ENCODE measurements at regions not wholly inside any gene's neighbourhood (a gene's known extent, or its start where the extent isn't known, plus 50 kb on each side); places are given as distances from the start of the nearest gene placed in this dataset.

- no peak for DNase-seq (ENCODE audit: low spot score)
- intact Hi-C loops (cut with DNase I): loop anchor here (5.0 kb wide), 1 partner anchor 52 kb away; no protein-coding TSS in a partner anchor
Observed at GRCh38 chr12:93299262-93299846, 78.4 kb upstream of the NUDT4 start.

GRCh38 chr12:93300611-93301021 is 77.1 kb upstream of the NUDT4 start:
- intact Hi-C loops (cut with DNase I): loop anchor here (5.0 kb wide), 2 partner anchors 77 to 118 kb away; partner anchors contain the start of gene NUDT4
- DNase-seq (ENCODE audit: low spot score): no peak

GRCh38 chr12:93302331-93303229 is 75.1 kb upstream of the NUDT4 start:
- intact Hi-C loops (cut with DNase I): loop anchor here (5.0 kb wide), 2 partner anchors 75 to 120 kb away; partner anchors contain the start of gene NUDT4
- no peak for DNase-seq (ENCODE audit: low spot score)

- no peak for DNase-seq (ENCODE audit: low spot score)
- intact Hi-C loops (cut with DNase I): loop anchor here (5.0 kb wide), 1 partner anchor 46 kb away; no protein-coding TSS in a partner anchor
Observed at GRCh38 chr12:93306636-93307035, 71.1 kb upstream of the NUDT4 start.

- intact Hi-C loops (cut with DNase I): loop anchor here (5.0 kb wide), 1 partner anchor 44 kb away; no protein-coding TSS in a partner anchor
Observed at GRCh38 chr12:93308281-93308680, 69.4 kb upstream of the NUDT4 start.

GRCh38 chr12:93311827-93312226 is 65.9 kb upstream of the NUDT4 start:
- intact Hi-C loops (cut with DNase I): no loop called here
- no peak for DNase-seq (ENCODE audit: low spot score)

More at GRCh38 chr12:93308281-93308680, 69.4 kb upstream of the NUDT4 start:
- no peak for DNase-seq (ENCODE audit: low spot score)

- no peak for DNase-seq (ENCODE audit: low spot score)
- intact Hi-C loops (cut with DNase I): no loop called here
Observed at GRCh38 chr12:93314177-93314497, 63.6 kb upstream of the NUDT4 start.

- intact Hi-C loops (cut with DNase I): no loop called here
- no peak for DNase-seq (ENCODE audit: low spot score)
Observed at GRCh38 chr12:93315385-93315906, 62.3 kb upstream of the NUDT4 start.

GRCh38 chr12:93315907-93316622 is 61.7 kb upstream of the NUDT4 start:
- intact Hi-C loops (cut with DNase I): no loop called here
- DNase-seq (ENCODE audit: low spot score): no peak

GRCh38 chr12:93316623-93316971 is 61.1 kb upstream of the NUDT4 start:
- DNase-seq (ENCODE audit: low spot score): no peak
- intact Hi-C loops (cut with DNase I): no loop called here

GRCh38 chr12:93317227-93317626 is 60.5 kb upstream of the NUDT4 start:
- intact Hi-C loops (cut with DNase I): no loop called here
- no peak for DNase-seq (ENCODE audit: low spot score)

GRCh38 chr12:93318720-93319522 is 58.8 kb upstream of the NUDT4 start:
- no peak for DNase-seq (ENCODE audit: low spot score)
- intact Hi-C loops (cut with DNase I): no loop called here

- intact Hi-C loops (cut with DNase I): no loop called here
Observed at GRCh38 chr12:93319523-93320050, 58.1 kb upstream of the NUDT4 start.

GRCh38 chr12:93322784-93323183 is 54.9 kb upstream of the NUDT4 start:
- intact Hi-C loops (cut with DNase I): no loop called here
- DNase-seq (ENCODE audit: low spot score): no peak

More at GRCh38 chr12:93319523-93320050, 58.1 kb upstream of the NUDT4 start:
- no peak for DNase-seq (ENCODE audit: low spot score)

GRCh38 chr12:93323625-93324329 is 53.9 kb upstream of the NUDT4 start:
- intact Hi-C loops (cut with DNase I): no loop called here
- DNase-seq (ENCODE audit: low spot score): no peak

- intact Hi-C loops (cut with DNase I): no loop called here
- DNase-seq (ENCODE audit: low spot score): no peak
Observed at GRCh38 chr12:93325855-93326254, 51.9 kb upstream of the NUDT4 start.
